Neural cell (in vitro differentiated cells): ENCODE measurements at regions not wholly inside any gene's neighbourhood (a gene's known extent, or its start where the extent isn't known, plus 50 kb on each side); places are given as distances from the start of the nearest gene placed in this dataset.

Experiments
- POLR2AphosphoS5 ChIP-seq: IDR thresholded peaks from 2 replicates; pipeline ENCODE4 v1.6.1; 2012
- REST ChIP-seq: IDR thresholded peaks from 2 replicates; pipeline ENCODE4 v1.6.1; 2012; ENCODE audit warnings: borderline replicate concordance
- TAF1 ChIP-seq: IDR thresholded peaks from 2 replicates; pipeline ENCODE4 v1.6.1; 2012; ENCODE audit warnings: low read depth

GRCh38 chrX:116618546-116618945 is 155.8 kb upstream of the CT83 start:
- TF ChIP-seq REST (no peak), TAF1 (no peak), POLR2AphosphoS5 (no peak)
